ENCODE measurements at regions not wholly inside any gene's neighbourhood (a gene's known extent, or its start where the extent isn't known, plus 50 kb on each side); places are given as distances from the start of the nearest gene placed in this dataset.

GRCh38 chr6:114398481-114398880 lies 55.7 kb upstream of the HS3ST5 start:
- Mint-ChIP-seq H3K4me3 (no peak overlapping the region), H3K9me3 (no peaks in the 10 kb centered on the region), H3K27ac (no peak overlapping the region), H3K27me3 (ENCODE audit: low read depth) (no peaks in the 10 kb centered on the region), H3K36me3 (no peaks in the 10 kb centered on the region), H3K4me1 (no peaks in the 10 kb centered on the region)
- TF ChIP-seq CTCF (IDR thresholded peaks at IDR 0.05; ENCODE audit: unreplicated experiment), result no peak
- no peak for DNase-seq (ENCODE audit: low spot score in 2 of 2, unreplicated experiment in 2 of 2)

All from mesothelial cell of epicardium (in vitro differentiated cells).